HL-60 (cell line): ENCODE measurements at regions not wholly inside any gene's neighbourhood (a gene's known extent, or its start where the extent isn't known, plus 50 kb on each side); places are given as distances from the start of the nearest gene placed in this dataset.

Experiments
- DNase-seq, 2 experiments: peaks; one replicate each; pipeline ENCODE4 v3.0.0-alpha.2; 2010 to 2020; ENCODE audit warnings: low read depth in 1 of 2, low spot score in 1 of 2
- H3K27ac ChIP-seq: fragments of 250-450 bp; sonication (Bioruptor Pico); replicated peaks from 2 replicates; pipeline ENCODE4 v1.5.1; 2020; ENCODE audit warnings: mild to moderate bottlenecking, moderate library complexity
- H3K27me3 ChIP-seq: fragments of 250-450 bp; sonication (Bioruptor Pico); 2 replicates; pipeline ENCODE4 v1.5.1; 2021; ENCODE audit warnings: mild to moderate bottlenecking, moderate library complexity; ENCODE audit not compliant: insufficient read depth, poor library complexity, severe bottlenecking
- H3K4me3 ChIP-seq: replicated peaks from 2 replicates; pipeline ENCODE4 v1.5.1; 2011; ENCODE audit warnings: mild to moderate bottlenecking, control low read depth, low read length; ENCODE audit not compliant: insufficient read depth
- CTCF ChIP-seq: IDR thresholded peaks from one replicate; pipeline ENCODE4 v1.5.1; 2011; ENCODE audit warnings: low read length, control low read depth, inconsistent platforms; ENCODE audit not compliant: insufficient read depth
- GABPA ChIP-seq: IDR thresholded peaks from 2 replicates; pipeline ENCODE4 v1.6.1; 2012; ENCODE audit warnings: low read depth
- POLR2AphosphoS5 ChIP-seq: IDR thresholded peaks from 2 replicates; pipeline ENCODE4 v1.6.1; 2012; ENCODE audit warnings: low read depth
- SPI1 ChIP-seq: IDR thresholded peaks from 2 replicates; pipeline ENCODE4 v1.6.1; 2012; ENCODE audit warnings: low read depth, mild to moderate bottlenecking, borderline replicate concordance
- TF ChIP-seq, protein P1 (sequence below): IDR thresholded peaks from 2 replicates; pipeline ENCODE4 v1.6.1; 2012; ENCODE audit warnings: low read depth; ENCODE audit not compliant: insufficient replicate concordance

DNA sequence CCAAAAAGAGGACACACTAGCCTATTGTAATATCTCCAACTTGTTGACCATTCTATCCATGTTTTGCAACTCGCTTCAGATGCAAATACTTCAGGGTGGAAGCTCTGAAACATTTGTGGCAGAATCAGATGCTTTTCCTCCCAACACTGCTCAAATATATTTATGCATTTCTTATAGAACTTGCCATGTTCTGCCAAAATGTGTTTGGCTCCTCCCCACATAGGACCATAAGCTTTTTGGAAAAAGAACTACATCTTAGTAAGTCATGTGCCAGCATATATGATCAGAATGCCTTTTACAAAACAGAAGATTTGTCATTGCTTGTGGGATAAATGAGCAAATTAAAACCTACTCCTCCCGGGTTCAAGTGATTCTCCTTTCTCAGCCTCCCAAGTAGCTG, 484.5 kb downstream of the TNS3 start:
- H3K4me3 ChIP-seq, result no peak overlapping the region
- DNase-seq, result no peak

GRCh38 chr7:47095946-47096345, 486.0 kb downstream of the TNS3 start:
- no peaks in the 10 kb centered on the region for H3K27me3 ChIP-seq

More for the DNA sequence above, 484.5 kb downstream of the TNS3 start:
- Histone ChIP-seq H3K27ac (no peak overlapping the region), H3K27me3 (no peaks in the 10 kb centered on the region)
- TF ChIP-seq, protein P1, sequence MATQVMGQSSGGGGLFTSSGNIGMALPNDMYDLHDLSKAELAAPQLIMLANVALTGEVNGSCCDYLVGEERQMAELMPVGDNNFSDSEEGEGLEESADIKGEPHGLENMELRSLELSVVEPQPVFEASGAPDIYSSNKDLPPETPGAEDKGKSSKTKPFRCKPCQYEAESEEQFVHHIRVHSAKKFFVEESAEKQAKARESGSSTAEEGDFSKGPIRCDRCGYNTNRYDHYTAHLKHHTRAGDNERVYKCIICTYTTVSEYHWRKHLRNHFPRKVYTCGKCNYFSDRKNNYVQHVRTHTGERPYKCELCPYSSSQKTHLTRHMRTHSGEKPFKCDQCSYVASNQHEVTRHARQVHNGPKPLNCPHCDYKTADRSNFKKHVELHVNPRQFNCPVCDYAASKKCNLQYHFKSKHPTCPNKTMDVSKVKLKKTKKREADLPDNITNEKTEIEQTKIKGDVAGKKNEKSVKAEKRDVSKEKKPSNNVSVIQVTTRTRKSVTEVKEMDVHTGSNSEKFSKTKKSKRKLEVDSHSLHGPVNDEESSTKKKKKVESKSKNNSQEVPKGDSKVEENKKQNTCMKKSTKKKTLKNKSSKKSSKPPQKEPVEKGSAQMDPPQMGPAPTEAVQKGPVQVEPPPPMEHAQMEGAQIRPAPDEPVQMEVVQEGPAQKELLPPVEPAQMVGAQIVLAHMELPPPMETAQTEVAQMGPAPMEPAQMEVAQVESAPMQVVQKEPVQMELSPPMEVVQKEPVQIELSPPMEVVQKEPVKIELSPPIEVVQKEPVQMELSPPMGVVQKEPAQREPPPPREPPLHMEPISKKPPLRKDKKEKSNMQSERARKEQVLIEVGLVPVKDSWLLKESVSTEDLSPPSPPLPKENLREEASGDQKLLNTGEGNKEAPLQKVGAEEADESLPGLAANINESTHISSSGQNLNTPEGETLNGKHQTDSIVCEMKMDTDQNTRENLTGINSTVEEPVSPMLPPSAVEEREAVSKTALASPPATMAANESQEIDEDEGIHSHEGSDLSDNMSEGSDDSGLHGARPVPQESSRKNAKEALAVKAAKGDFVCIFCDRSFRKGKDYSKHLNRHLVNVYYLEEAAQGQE, result no peak
- TF ChIP-seq GABPA (no peak), CTCF (no peak), SPI1 (no peak), POLR2AphosphoS5 (no peak)

DNA sequence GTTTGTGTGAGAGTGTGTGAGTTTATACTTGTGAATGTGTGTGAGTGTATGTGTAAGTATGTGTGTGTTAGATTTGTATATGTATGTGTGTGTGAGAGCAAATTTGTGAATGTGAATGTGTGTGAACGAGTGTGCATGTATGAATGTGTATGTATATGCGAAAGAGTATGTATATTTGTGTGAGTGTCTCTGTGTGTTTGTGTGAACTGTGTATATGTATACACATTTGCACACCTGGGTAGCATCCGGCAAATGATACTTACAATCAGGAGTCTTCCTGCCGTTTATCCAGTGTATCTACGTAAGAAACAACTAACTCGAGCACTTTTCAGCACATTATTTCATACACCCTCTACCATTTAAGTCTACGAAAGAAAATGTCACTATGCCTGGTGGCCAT, 487.4 kb downstream of the TNS3 start:
- Histone ChIP-seq H3K4me3 (no peak overlapping the region), H3K27me3 (no peaks in the 10 kb centered on the region), H3K27ac (no peak overlapping the region)
- DNase-seq, result no peak
- TF ChIP-seq, protein P1, result no peak
- TF ChIP-seq POLR2AphosphoS5 (no peak), GABPA (no peak), SPI1 (no peak), CTCF (no peak)

More at GRCh38 chr7:47095946-47096345, 486.0 kb downstream of the TNS3 start:
- no peak for TF ChIP-seq CTCF
- TF ChIP-seq SPI1, result no peak
- TF ChIP-seq, protein P1, result no peak
- TF ChIP-seq POLR2AphosphoS5, result no peak
- TF ChIP-seq GABPA, result no peak
- Histone ChIP-seq H3K4me3 (no peak overlapping the region), H3K27ac (no peak overlapping the region)
- no peak for DNase-seq
